Astrocyte (in vitro differentiated cells and primary cell): ENCODE measurements at regions not wholly inside any gene's neighbourhood (a gene's known extent, or its start where the extent isn't known, plus 50 kb on each side); places are given as distances from the start of the nearest gene placed in this dataset.
"Not testable (repeated sequence)": the region's sequence is repeated elsewhere in the genome, so short reads cannot be mapped to it uniquely, and the experiment has no call there.

Source experiments
- DNase-seq: peaks from one replicate; pipeline ENCODE4 v3.0.0-alpha.2; 2010; ENCODE audit warnings: low read depth
- FAIRE-seq: peaks from 2 replicates; lab custom pipeline; 2011; peaks lifted over from hg19 to GRCh38; lab: Jason Lieb, UNC
- H2AFZ ChIP-seq: 2 replicates; pipeline ENCODE4 v1.6.0; 2012; ENCODE audit warnings: low read depth, low read length, inconsistent platforms
- H3K27ac ChIP-seq: 2 replicates; pipeline ENCODE4 v1.5.1; 2011; ENCODE audit warnings: low read depth, low read length, inconsistent platforms
- H3K27me3 ChIP-seq: 2 replicates; pipeline ENCODE4 v1.6.0; 2011; ENCODE audit warnings: low read length, inconsistent platforms; ENCODE audit not compliant: insufficient read depth
- H3K36me3 ChIP-seq: 2 replicates; pipeline ENCODE4 v1.5.1; 2011; ENCODE audit warnings: low read length, inconsistent platforms; ENCODE audit not compliant: insufficient read depth
- H3K4me1 ChIP-seq: 2 replicates; pipeline ENCODE4 v1.5.1; 2011; ENCODE audit warnings: low read length, inconsistent platforms; ENCODE audit not compliant: insufficient read depth
- H3K4me2 ChIP-seq: 2 replicates; pipeline ENCODE4 v1.6.0; 2012; ENCODE audit warnings: low read length, inconsistent platforms
- H3K4me3 ChIP-seq: 2 replicates; pipeline ENCODE4 v1.5.1; 2011; ENCODE audit warnings: low read depth, mild to moderate bottlenecking, low read length, inconsistent platforms; ENCODE audit not compliant: insufficient read depth
- H3K79me2 ChIP-seq: 2 replicates; pipeline ENCODE4 v1.6.0; 2012; ENCODE audit warnings: mild to moderate bottlenecking, low read length, inconsistent platforms; ENCODE audit not compliant: insufficient read depth
- H3K9ac ChIP-seq: 2 replicates; pipeline ENCODE4 v1.6.0; 2012; ENCODE audit warnings: mild to moderate bottlenecking, low read length, inconsistent platforms
- H3K9me3 ChIP-seq: 2 replicates; pipeline ENCODE4 v1.5.1; 2012; ENCODE audit warnings: low read depth, mild to moderate bottlenecking, low read length, inconsistent platforms; ENCODE audit not compliant: insufficient read depth
- H4K20me1 ChIP-seq: 2 replicates; pipeline ENCODE4 v1.6.0; 2012; ENCODE audit warnings: low read length, inconsistent platforms; ENCODE audit not compliant: insufficient read depth
- H3K27ac Mint-ChIP-seq: one replicate; pipeline ENCODE4 v1.8.0; 2021; ENCODE audit warnings: mild to moderate bottlenecking, mixed read lengths; ENCODE audit not compliant: unreplicated experiment
- H3K27me3 Mint-ChIP-seq: one replicate; pipeline ENCODE4 v1.8.0; 2021; ENCODE audit warnings: low read depth, mixed read lengths; ENCODE audit not compliant: unreplicated experiment
- H3K36me3 Mint-ChIP-seq: one replicate; pipeline ENCODE4 v1.8.0; 2021; ENCODE audit warnings: low read depth, mixed read lengths; ENCODE audit not compliant: unreplicated experiment
- H3K4me1 Mint-ChIP-seq: one replicate; pipeline ENCODE4 v1.8.0; 2021; ENCODE audit warnings: low read depth, mixed read lengths; ENCODE audit not compliant: unreplicated experiment
- H3K4me3 Mint-ChIP-seq: one replicate; pipeline ENCODE4 v1.8.0; 2021; ENCODE audit warnings: mild to moderate bottlenecking, moderate library complexity, mixed read lengths; ENCODE audit not compliant: unreplicated experiment
- H3K9me3 Mint-ChIP-seq: one replicate; pipeline ENCODE4 v1.8.0; 2021; ENCODE audit warnings: mild to moderate bottlenecking, mixed read lengths; ENCODE audit not compliant: unreplicated experiment
- CTCF ChIP-seq: IDR thresholded peaks from 2 replicates; pipeline ENCODE4 v1.5.1; 2011; ENCODE audit warnings: low read depth, mild to moderate bottlenecking, inconsistent platforms, low read length, moderate library complexity; ENCODE audit not compliant: insufficient read depth
- EZH2 ChIP-seq: IDR thresholded peaks from 2 replicates; pipeline ENCODE4 v1.6.1; 2012; ENCODE audit warnings: mild to moderate bottlenecking, low read length, inconsistent platforms; ENCODE audit not compliant: insufficient read depth

- Histone ChIP-seq H4K20me1 (no peaks in the 10 kb centered on the region), H3K9me3 (no peaks in the 10 kb centered on the region), H3K4me3 (no peak overlapping the region), H3K36me3 (no peaks in the 10 kb centered on the region), H3K9ac (no peak overlapping the region), H2AFZ (no peak overlapping the region), H3K27me3 (no peaks in the 10 kb centered on the region), H3K27ac (no peak overlapping the region), H3K4me1 (no peaks in the 10 kb centered on the region), H3K79me2 (no peaks in the 10 kb centered on the region), H3K4me2 (no peak overlapping the region)
- no peak for FAIRE-seq
- Mint-ChIP-seq H3K9me3 (no peaks in the 10 kb centered on the region), H3K4me3 (no peak overlapping the region), H3K27ac (no peak overlapping the region), H3K27me3 (no peaks in the 10 kb centered on the region), H3K4me1 (no peaks in the 10 kb centered on the region), H3K36me3 (no peaks in the 10 kb centered on the region)
- no peak for TF ChIP-seq CTCF
- no peak for TF ChIP-seq EZH2
- DNase-seq = no peak
Measured at GRCh38 chr4:116108606-116109005, 976.8 kb downstream of the TRAM1L1 start.

GRCh38 chr4:116101321-116101720, 984.1 kb downstream of the TRAM1L1 start:
- Mint-ChIP-seq H3K27ac (no peak overlapping the region), H3K27me3 (no peaks in the 10 kb centered on the region), H3K9me3 (peaks cover 9% of the 10 kb centered on the region), H3K4me3 (no peak overlapping the region), H3K4me1 (no peaks in the 10 kb centered on the region), H3K36me3 (no peaks in the 10 kb centered on the region)
- no peak overlapping the region for H3K9ac ChIP-seq
- no peak overlapping the region for H2AFZ ChIP-seq
- H3K27me3 ChIP-seq = no peaks in the 10 kb centered on the region
- no peaks in the 10 kb centered on the region for H3K36me3 ChIP-seq
- H3K79me2 ChIP-seq = no peaks in the 10 kb centered on the region
- H3K4me1 ChIP-seq = no peaks in the 10 kb centered on the region
- no peak for DNase-seq
- H3K4me3 ChIP-seq = no peak overlapping the region
- H3K4me2 ChIP-seq = no peak overlapping the region
- no peak for TF ChIP-seq EZH2
- no peak for TF ChIP-seq CTCF
- no peaks in the 10 kb centered on the region for H4K20me1 ChIP-seq
- no peak for FAIRE-seq
- no peak overlapping the region for H3K27ac ChIP-seq
- peaks cover 2% of the 10 kb centered on the region for H3K9me3 ChIP-seq

GRCh38 chr4:116099596-116099995, 985.8 kb downstream of the TRAM1L1 start:
- no peaks in the 10 kb centered on the region for H3K4me1 ChIP-seq
- H3K9me3 Mint-ChIP-seq = peaks cover 9% of the 10 kb centered on the region
- H3K4me1 Mint-ChIP-seq = no peaks in the 10 kb centered on the region
- no peaks in the 10 kb centered on the region for H3K27me3 ChIP-seq
- H3K27me3 Mint-ChIP-seq = no peaks in the 10 kb centered on the region
- H3K4me2 ChIP-seq = no peak overlapping the region
- no peak overlapping the region for H2AFZ ChIP-seq
- no peak overlapping the region for H3K4me3 Mint-ChIP-seq
- no peak overlapping the region for H3K4me3 ChIP-seq
- no peak for FAIRE-seq
- no peak overlapping the region for H3K27ac ChIP-seq
- no peak for TF ChIP-seq CTCF
- no peak for TF ChIP-seq EZH2
- H4K20me1 ChIP-seq = no peaks in the 10 kb centered on the region
- H3K9ac ChIP-seq = no peak overlapping the region
- no peak overlapping the region for H3K27ac Mint-ChIP-seq
- H3K36me3 Mint-ChIP-seq = no peaks in the 10 kb centered on the region
- peaks cover 2% of the 10 kb centered on the region for H3K9me3 ChIP-seq
- DNase-seq = no peak
- H3K36me3 ChIP-seq = no peaks in the 10 kb centered on the region
- H3K79me2 ChIP-seq = no peaks in the 10 kb centered on the region

- H2AFZ ChIP-seq, H3K36me3 ChIP-seq, H3K9me3 Mint-ChIP-seq, H3K4me1 Mint-ChIP-seq, H3K27me3 Mint-ChIP-seq, FAIRE-seq, H3K27ac ChIP-seq, H3K27me3 ChIP-seq, H3K79me2 ChIP-seq, H4K20me1 ChIP-seq, H3K9ac ChIP-seq, H3K9me3 ChIP-seq, H3K27ac Mint-ChIP-seq, DNase-seq, H3K4me2 ChIP-seq, H3K4me3 Mint-ChIP-seq, H3K4me3 ChIP-seq, H3K4me1 ChIP-seq, H3K36me3 Mint-ChIP-seq: not testable (repeated sequence)
Measured at GRCh38 chr4:116097353-116097752, 983.9 kb upstream of the NDST4 start.
